HG03457 (cell line): ENCODE measurements at regions not wholly inside any gene's neighbourhood (a gene's known extent, or its start where the extent isn't known, plus 50 kb on each side); places are given as distances from the start of the nearest gene placed in this dataset.

Source experiments
- ATAC-seq: cut with Tn5 transposase; IDR thresholded peaks from one replicate; pipeline ENCODE4 v1.9.1; 2021; ENCODE audit warnings: moderate number of reproducible peaks; ENCODE audit not compliant: unreplicated experiment

GRCh38 chr6:134379076-134379475 lies 61.2 kb upstream of the SGK1 start:
- peak; percentile 90 for ATAC-seq

GRCh38 chr6:134378426-134378825 lies 60.5 kb upstream of the SGK1 start:
- no peak for ATAC-seq

- no peak for ATAC-seq
Observed at GRCh38 chr6:134376785-134377184, 58.9 kb upstream of the SGK1 start.

GRCh38 chr6:134375220-134375580 lies 57.3 kb upstream of the SGK1 start:
- no peak for ATAC-seq

GRCh38 chr6:134374491-134375219 lies 56.7 kb upstream of the SGK1 start:
- ATAC-seq = no peak

GRCh38 chr6:134373993-134374392 lies 56.1 kb upstream of the SGK1 start:
- no peak for ATAC-seq

- ATAC-seq = peak; percentile 94
Observed at GRCh38 chr6:134373282-134373922, 55.5 kb upstream of the SGK1 start.

- ATAC-seq = no peak
Observed at GRCh38 chr6:134372603-134373281, 54.8 kb upstream of the SGK1 start.

- no peak for ATAC-seq
Observed at GRCh38 chr6:134368670-134369069, 50.8 kb upstream of the SGK1 start.
